Astrocyte (in vitro differentiated cells and primary cell): ENCODE measurements at regions not wholly inside any gene's neighbourhood (a gene's known extent, or its start where the extent isn't known, plus 50 kb on each side); places are given as distances from the start of the nearest gene placed in this dataset.

Experiments used
- DNase-seq: peaks from one replicate; pipeline ENCODE4 v3.0.0-alpha.2; 2010; ENCODE audit warnings: low read depth
- FAIRE-seq: peaks from 2 replicates; lab custom pipeline; 2011; peaks lifted over from hg19 to GRCh38; lab: Jason Lieb, UNC
- H2AFZ ChIP-seq: 2 replicates; pipeline ENCODE4 v1.6.0; 2012; ENCODE audit warnings: low read depth, low read length, inconsistent platforms
- H3K27ac ChIP-seq: 2 replicates; pipeline ENCODE4 v1.5.1; 2011; ENCODE audit warnings: low read depth, low read length, inconsistent platforms
- H3K27me3 ChIP-seq: 2 replicates; pipeline ENCODE4 v1.6.0; 2011; ENCODE audit warnings: low read length, inconsistent platforms; ENCODE audit not compliant: insufficient read depth
- H3K36me3 ChIP-seq: 2 replicates; pipeline ENCODE4 v1.5.1; 2011; ENCODE audit warnings: low read length, inconsistent platforms; ENCODE audit not compliant: insufficient read depth
- H3K4me1 ChIP-seq: 2 replicates; pipeline ENCODE4 v1.5.1; 2011; ENCODE audit warnings: low read length, inconsistent platforms; ENCODE audit not compliant: insufficient read depth
- H3K4me2 ChIP-seq: 2 replicates; pipeline ENCODE4 v1.6.0; 2012; ENCODE audit warnings: low read length, inconsistent platforms
- H3K4me3 ChIP-seq: 2 replicates; pipeline ENCODE4 v1.5.1; 2011; ENCODE audit warnings: low read depth, mild to moderate bottlenecking, low read length, inconsistent platforms; ENCODE audit not compliant: insufficient read depth
- H3K79me2 ChIP-seq: 2 replicates; pipeline ENCODE4 v1.6.0; 2012; ENCODE audit warnings: mild to moderate bottlenecking, low read length, inconsistent platforms; ENCODE audit not compliant: insufficient read depth
- H3K9ac ChIP-seq: 2 replicates; pipeline ENCODE4 v1.6.0; 2012; ENCODE audit warnings: mild to moderate bottlenecking, low read length, inconsistent platforms
- H3K9me3 ChIP-seq: 2 replicates; pipeline ENCODE4 v1.5.1; 2012; ENCODE audit warnings: low read depth, mild to moderate bottlenecking, low read length, inconsistent platforms; ENCODE audit not compliant: insufficient read depth
- H4K20me1 ChIP-seq: 2 replicates; pipeline ENCODE4 v1.6.0; 2012; ENCODE audit warnings: low read length, inconsistent platforms; ENCODE audit not compliant: insufficient read depth
- H3K27ac Mint-ChIP-seq: one replicate; pipeline ENCODE4 v1.8.0; 2021; ENCODE audit warnings: mild to moderate bottlenecking, mixed read lengths; ENCODE audit not compliant: unreplicated experiment
- H3K27me3 Mint-ChIP-seq: one replicate; pipeline ENCODE4 v1.8.0; 2021; ENCODE audit warnings: low read depth, mixed read lengths; ENCODE audit not compliant: unreplicated experiment
- H3K36me3 Mint-ChIP-seq: one replicate; pipeline ENCODE4 v1.8.0; 2021; ENCODE audit warnings: low read depth, mixed read lengths; ENCODE audit not compliant: unreplicated experiment
- H3K4me1 Mint-ChIP-seq: one replicate; pipeline ENCODE4 v1.8.0; 2021; ENCODE audit warnings: low read depth, mixed read lengths; ENCODE audit not compliant: unreplicated experiment
- H3K4me3 Mint-ChIP-seq: one replicate; pipeline ENCODE4 v1.8.0; 2021; ENCODE audit warnings: mild to moderate bottlenecking, moderate library complexity, mixed read lengths; ENCODE audit not compliant: unreplicated experiment
- H3K9me3 Mint-ChIP-seq: one replicate; pipeline ENCODE4 v1.8.0; 2021; ENCODE audit warnings: mild to moderate bottlenecking, mixed read lengths; ENCODE audit not compliant: unreplicated experiment
- CTCF ChIP-seq: IDR thresholded peaks from 2 replicates; pipeline ENCODE4 v1.5.1; 2011; ENCODE audit warnings: low read depth, mild to moderate bottlenecking, inconsistent platforms, low read length, moderate library complexity; ENCODE audit not compliant: insufficient read depth
- EZH2 ChIP-seq: IDR thresholded peaks from 2 replicates; pipeline ENCODE4 v1.6.1; 2012; ENCODE audit warnings: mild to moderate bottlenecking, low read length, inconsistent platforms; ENCODE audit not compliant: insufficient read depth

DNA sequence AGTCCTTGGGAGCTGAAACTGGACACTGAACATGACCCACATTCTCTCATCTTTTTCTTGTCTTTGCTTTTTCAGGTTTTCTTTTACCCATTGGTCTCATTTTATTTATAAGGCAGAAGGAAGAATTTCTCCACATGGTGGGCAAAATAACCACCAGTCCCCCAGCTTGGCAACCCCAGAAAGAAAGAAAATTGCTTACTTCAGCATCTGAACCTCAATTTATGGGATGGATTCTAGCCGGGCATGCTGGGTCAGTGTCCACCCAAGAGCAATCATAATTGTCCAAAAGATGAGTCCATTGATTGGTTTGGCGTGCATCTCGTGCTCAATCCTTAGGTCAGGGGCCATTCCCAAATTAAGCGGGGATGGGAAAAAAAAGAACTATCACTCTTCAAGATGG lies 163.7 kb downstream of the TMEM114 start:
- no peaks in the 10 kb centered on the region for H4K20me1 ChIP-seq
- DNase-seq: no peak
- no peaks in the 10 kb centered on the region for H3K36me3 Mint-ChIP-seq
- H3K27me3 Mint-ChIP-seq: peaks cover 2% of the 10 kb centered on the region
- H3K4me3 Mint-ChIP-seq: no peak overlapping the region
- H3K27ac Mint-ChIP-seq: no peak overlapping the region
- H3K9ac ChIP-seq: no peak overlapping the region
- peaks cover 3% of the 10 kb centered on the region for H3K9me3 ChIP-seq
- H3K79me2 ChIP-seq: no peaks in the 10 kb centered on the region
- H3K4me1 ChIP-seq: no peaks in the 10 kb centered on the region
- no peaks in the 10 kb centered on the region for H3K36me3 ChIP-seq
- H3K4me2 ChIP-seq: no peak overlapping the region
- H3K9me3 Mint-ChIP-seq: no peaks in the 10 kb centered on the region
- no peak overlapping the region for H2AFZ ChIP-seq
- H3K4me1 Mint-ChIP-seq: no peaks in the 10 kb centered on the region
- H3K27me3 ChIP-seq: no peaks in the 10 kb centered on the region
- TF ChIP-seq CTCF: no peak
- no peak for TF ChIP-seq EZH2
- H3K27ac ChIP-seq: no peak overlapping the region
- H3K4me3 ChIP-seq: no peak overlapping the region
- no peak for FAIRE-seq

- TF ChIP-seq EZH2: no peak
- no peak for TF ChIP-seq CTCF
- Mint-ChIP-seq H3K36me3 (no peaks in the 10 kb centered on the region), H3K9me3 (no peaks in the 10 kb centered on the region)
These were observed 173.2 kb downstream of the TMEM114 start for GRCh38 chr16:8417145-8417544.

DNA sequence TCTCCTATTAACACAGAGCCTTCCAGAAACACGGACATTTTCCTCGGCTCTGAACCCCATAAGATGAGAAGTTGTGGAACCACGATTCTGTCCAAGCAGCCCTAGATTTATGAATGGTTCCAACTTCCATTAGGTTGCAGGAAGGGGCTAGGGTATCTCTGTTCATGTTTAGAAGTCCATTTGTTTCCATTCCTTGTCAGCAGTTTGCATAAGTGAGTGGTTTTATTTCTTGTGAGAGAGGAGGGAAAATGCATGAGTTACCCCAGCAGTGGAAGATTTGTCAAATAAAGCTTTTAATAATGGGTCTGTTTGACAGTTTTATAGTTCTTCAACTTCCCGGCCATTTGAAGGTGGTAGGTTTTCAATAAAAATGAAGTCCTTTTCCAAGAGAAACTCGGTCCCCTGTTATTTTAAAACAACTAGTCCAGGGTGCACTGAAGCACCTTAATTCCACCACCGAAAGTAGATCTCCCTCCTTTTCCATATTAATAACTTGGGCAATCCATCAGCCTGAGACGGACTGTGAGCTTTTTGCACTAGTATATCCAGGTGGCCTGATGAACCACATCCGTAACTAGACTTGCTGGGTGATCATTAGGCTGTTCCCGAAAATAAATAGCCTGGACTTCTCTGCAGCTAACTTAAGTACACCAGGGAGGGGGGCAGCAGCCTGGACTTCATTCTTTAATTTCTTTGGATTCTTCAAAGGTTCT lies 181.3 kb downstream of the TMEM114 start:
- Histone ChIP-seq H2AFZ (no peak overlapping the region), H3K27me3 (no peaks in the 10 kb centered on the region), H4K20me1 (no peaks in the 10 kb centered on the region), H3K9me3 (no peaks in the 10 kb centered on the region), H3K27ac (no peak overlapping the region), H3K4me2 (no peak overlapping the region), H3K4me3 (no peak overlapping the region), H3K36me3 (no peaks in the 10 kb centered on the region), H3K9ac (no peak overlapping the region), H3K4me1 (no peaks in the 10 kb centered on the region), H3K79me2 (no peaks in the 10 kb centered on the region)
- H3K27me3 Mint-ChIP-seq: peaks cover 13% of the 10 kb centered on the region
- no peak for DNase-seq
- TF ChIP-seq CTCF: no peak
- peaks cover 2% of the 10 kb centered on the region for H3K9me3 Mint-ChIP-seq
- H3K4me1 Mint-ChIP-seq: no peaks in the 10 kb centered on the region
- H3K27ac Mint-ChIP-seq: no peak overlapping the region
- H3K36me3 Mint-ChIP-seq: no peaks in the 10 kb centered on the region
- no peak for FAIRE-seq
- no peak overlapping the region for H3K4me3 Mint-ChIP-seq

More at GRCh38 chr16:8417145-8417544, 173.2 kb downstream of the TMEM114 start:
- no peak for DNase-seq
- Histone ChIP-seq H3K4me2 (no peak overlapping the region), H3K79me2 (no peaks in the 10 kb centered on the region), H3K4me1 (no peaks in the 10 kb centered on the region), H3K9ac (no peak overlapping the region), H3K9me3 (no peaks in the 10 kb centered on the region), H3K27me3 (no peaks in the 10 kb centered on the region), H3K4me3 (no peak overlapping the region), H3K36me3 (no peaks in the 10 kb centered on the region), H3K27ac (no peak overlapping the region), H4K20me1 (no peaks in the 10 kb centered on the region), H2AFZ (no peak overlapping the region)
- Mint-ChIP-seq H3K4me3 (no peak overlapping the region), H3K27me3 (peaks cover 14% of the 10 kb centered on the region), H3K27ac (no peak overlapping the region), H3K4me1 (no peaks in the 10 kb centered on the region)
- no peak for FAIRE-seq
